HEK293 (cell line): ENCODE measurements at regions not wholly inside any gene's neighbourhood (a gene's known extent, or its start where the extent isn't known, plus 50 kb on each side); places are given as distances from the start of the nearest gene placed in this dataset.

Source experiments
- CTCF ChIP-seq: fragments of 450-650 bp; formaldehyde crosslinking; IDR thresholded peaks from 2 replicates; pipeline ENCODE4 v1.5.1; 2016; ENCODE audit warnings: missing biosample characterization, missing genetic modification characterization
- SCRT1 ChIP-seq: fragments of 450-650 bp; formaldehyde crosslinking; IDR thresholded peaks from 2 replicates; pipeline ENCODE4 v1.5.1; 2016; ENCODE audit warnings: missing biosample characterization, missing genetic modification characterization, borderline replicate concordance
- ZBTB17 ChIP-seq: fragments of 450-650 bp; formaldehyde crosslinking; IDR thresholded peaks from 2 replicates; pipeline ENCODE4 v1.5.1; 2016; ENCODE audit warnings: missing biosample characterization, missing genetic modification characterization
- ZBTB20 ChIP-seq: fragments of 450-650 bp; formaldehyde crosslinking; IDR thresholded peaks from 2 replicates; pipeline ENCODE4 v1.5.1; 2016; ENCODE audit warnings: missing biosample characterization, missing genetic modification characterization

- TF ChIP-seq SCRT1 (tag by site-specific recombination) (no peak), ZBTB17 (tag by site-specific recombination) (no peak), ZBTB20 (no peak), CTCF (no peak)
Observed at GRCh38 chr2:59888706-59889105, 664.7 kb downstream of the BCL11A start.
